Tibial nerve (tissue), 3 donors: ENCODE measurements at regions not wholly inside any gene's neighbourhood (a gene's known extent, or its start where the extent isn't known, plus 50 kb on each side); places are given as distances from the start of the nearest gene placed in this dataset.

ENCODE experiments used
- CTCF ChIP-seq, 5 experiments: fragments of 200-600 bp in 3 of 5; fragments of 450-650 bp in 2 of 5; sonication (generic) in 3 of 5; IDR thresholded peaks; one replicate each; pipeline ENCODE4 v1.5.1; 2016 to 2019; ENCODE audit warnings: antibody characterized with exemption in 5 of 5, mild to moderate bottlenecking in 3 of 5, moderate library complexity in 2 of 5
- POLR2A ChIP-seq, 2 donors: fragments of 450-650 bp; IDR thresholded peaks; one replicate each; pipeline ENCODE4 v1.6.1; 2017; ENCODE audit warnings: antibody characterized with exemption in 2 of 2, mild to moderate bottlenecking in 2 of 2, moderate library complexity in 2 of 2

DNA sequence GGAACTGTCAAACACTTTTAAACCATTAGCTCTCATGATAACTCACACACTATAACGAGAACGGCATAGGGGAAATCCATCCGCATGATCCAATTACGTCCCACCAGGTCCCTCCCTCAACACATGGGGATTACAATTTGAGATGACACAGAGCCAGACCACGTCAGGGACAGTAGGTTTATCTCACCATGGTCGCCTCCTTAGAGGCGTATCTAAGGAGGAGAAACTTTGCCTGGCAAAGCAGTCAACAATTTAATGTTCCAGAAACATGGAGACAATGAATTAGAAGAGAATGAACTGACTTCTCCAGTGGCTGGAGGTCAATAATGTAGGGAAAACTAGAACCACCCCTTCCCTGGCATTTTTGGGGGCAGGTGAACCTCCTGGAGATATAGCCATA is 488.4 kb upstream of the AUTS2 start:
- TF ChIP-seq POLR2A (IDR thresholded peaks at IDR 0.05) = no peak
- TF ChIP-seq CTCF (IDR thresholded peaks at IDR 0.05) = no peak
